ENCODE measurements at regions not wholly inside any gene's neighbourhood (a gene's known extent, or its start where the extent isn't known, plus 50 kb on each side); places are given as distances from the start of the nearest gene placed in this dataset.

- TF ChIP-seq CTCF (IDR thresholded peaks at IDR 0.05) = no peak
- DNase-seq = no peak
- Histone ChIP-seq H3K27me3 (no peaks in the 10 kb centered on the region), H3K4me3 (no peak overlapping the region), H3K36me3 (no peaks in the 10 kb centered on the region), H3K9me3 (no peaks in the 10 kb centered on the region), H3K4me1 (peaks cover 0 to 25% of the 10 kb centered on the region in 2 donors), H3K27ac (peak overlapping the region in 1 of 2 donors; percentile 49)
- intact Hi-C loops (cut with DNase I) = no loop called here
- ATAC-seq = no peak
These were observed 620.5 kb upstream of the TBL1XR1 start for GRCh38 chr3:177817751-177818150.

GRCh38 chr3:177818712-177819240 lies 621.5 kb upstream of the TBL1XR1 start:
- Histone ChIP-seq H3K36me3 (no peaks in the 10 kb centered on the region), H3K4me1 (peaks cover 3 to 32% of the 10 kb centered on the region in 2 donors), H3K4me3 (no peak overlapping the region), H3K9me3 (no peaks in the 10 kb centered on the region), H3K27ac (peak overlapping the region in 1 of 2 donors; percentile 28), H3K27me3 (no peaks in the 10 kb centered on the region)
- no peak for TF ChIP-seq CTCF (IDR thresholded peaks at IDR 0.05)
- DNase-seq = no peak
- intact Hi-C loops (cut with DNase I) = no loop called here
- no peak for ATAC-seq

- Histone ChIP-seq H3K4me3 (no peak overlapping the region), H3K4me1 (peaks cover 7 to 47% of the 10 kb centered on the region in 2 donors), H3K27ac (no peak overlapping the region), H3K9me3 (no peaks in the 10 kb centered on the region), H3K27me3 (no peaks in the 10 kb centered on the region), H3K36me3 (no peaks in the 10 kb centered on the region)
- DNase-seq = no peak
- TF ChIP-seq CTCF (IDR thresholded peaks at IDR 0.05) = no peak
- intact Hi-C loops (cut with DNase I) = no loop called here
- ATAC-seq = no peak
These were observed 623.5 kb upstream of the TBL1XR1 start for GRCh38 chr3:177820683-177821316.

GRCh38 chr3:177822681-177823096 lies 625.4 kb upstream of the TBL1XR1 start:
- no peak for TF ChIP-seq CTCF (IDR thresholded peaks at IDR 0.05)
- H3K4me1 ChIP-seq = peaks cover 7 to 48% of the 10 kb centered on the region in 2 donors
- DNase-seq = peak in 2 of 4 donors; percentile 50 to 51
- no peak for ATAC-seq
- no peaks in the 10 kb centered on the region for H3K9me3 ChIP-seq
- H3K27ac ChIP-seq = no peak overlapping the region
- intact Hi-C loops (cut with DNase I) = no loop called here
- H3K4me3 ChIP-seq = no peak overlapping the region
- no peaks in the 10 kb centered on the region for H3K36me3 ChIP-seq
- H3K27me3 ChIP-seq = no peaks in the 10 kb centered on the region

GRCh38 chr3:177823701-177824189 lies 626.5 kb upstream of the TBL1XR1 start:
- Histone ChIP-seq H3K4me1 (peaks cover 7 to 43% of the 10 kb centered on the region in 2 donors), H3K27ac (peak overlapping the region; percentile 40 to 50), H3K27me3 (no peaks in the 10 kb centered on the region), H3K36me3 (no peaks in the 10 kb centered on the region), H3K4me3 (no peak overlapping the region), H3K9me3 (no peaks in the 10 kb centered on the region)
- no peak for DNase-seq
- intact Hi-C loops (cut with DNase I) = no loop called here
- no peak for TF ChIP-seq CTCF (IDR thresholded peaks at IDR 0.05)
- no peak for ATAC-seq
